ENCODE measurements at regions not wholly inside any gene's neighbourhood (a gene's known extent, or its start where the extent isn't known, plus 50 kb on each side); places are given as distances from the start of the nearest gene placed in this dataset.

GRCh38 chrX:39513836-39514235 lies 583.9 kb downstream of the BCOR start:
- H3K4me3 ChIP-seq, result no peak overlapping the region
- intact Hi-C loops (cut with DNase I; ENCODE audit: low total_unique reads), result no loop called here
- no peak for DNase-seq (ENCODE audit: low spot score in 2 of 2)
- no peaks in the 10 kb centered on the region for H3K4me1 ChIP-seq
- TF ChIP-seq CTCF (IDR thresholded peaks at IDR 0.05) (no peak), POLR2A (IDR thresholded peaks at IDR 0.05) (no peak), POLR2AphosphoS5 (IDR thresholded peaks at IDR 0.05) (no peak)
- H3K9me3 ChIP-seq, result peaks cover 8 to 29% of the 10 kb centered on the region in 2 donors
- no peaks in the 10 kb centered on the region for H3K36me3 ChIP-seq
- H3K27me3 ChIP-seq, result peaks cover 0 to 60% of the 10 kb centered on the region in 2 donors
- no peak overlapping the region for H3K27ac ChIP-seq

- no peak overlapping the region for H3K4me3 ChIP-seq
- intact Hi-C loops (cut with DNase I; ENCODE audit: low total_unique reads), result no loop called here
- no peaks in the 10 kb centered on the region for H3K36me3 ChIP-seq
- DNase-seq (ENCODE audit: low spot score in 2 of 2), result no peak
- no peak for TF ChIP-seq POLR2A (IDR thresholded peaks at IDR 0.05)
- peaks cover 1 to 19% of the 10 kb centered on the region in 2 donors for H3K9me3 ChIP-seq
- peaks cover 0 to 69% of the 10 kb centered on the region in 2 donors for H3K27me3 ChIP-seq
- no peaks in the 10 kb centered on the region for H3K4me1 ChIP-seq
- no peak overlapping the region for H3K27ac ChIP-seq
Observed at GRCh38 chrX:39514801-39515200, 583.0 kb downstream of the BCOR start.

GRCh38 chrX:39516427-39516841 lies 581.3 kb downstream of the BCOR start:
- TF ChIP-seq CTCF (IDR thresholded peaks at IDR 0.05) (no peak), POLR2A (IDR thresholded peaks at IDR 0.05) (no peak), POLR2AphosphoS5 (IDR thresholded peaks at IDR 0.05) (no peak)
- no peak for DNase-seq (ENCODE audit: low spot score in 2 of 2)
- intact Hi-C loops (cut with DNase I; ENCODE audit: low total_unique reads), result no loop called here
- H3K4me3 ChIP-seq, result no peak overlapping the region
- peaks cover 0 to 74% of the 10 kb centered on the region in 2 donors for H3K27me3 ChIP-seq
- no peaks in the 10 kb centered on the region for H3K4me1 ChIP-seq
- peaks cover 0 to 9% of the 10 kb centered on the region in 2 donors for H3K9me3 ChIP-seq
- H3K27ac ChIP-seq, result no peak overlapping the region
- H3K36me3 ChIP-seq, result no peaks in the 10 kb centered on the region

GRCh38 chrX:39518476-39519029 lies 579.2 kb downstream of the BCOR start:
- H3K36me3 ChIP-seq, result no peaks in the 10 kb centered on the region
- peaks cover 0 to 77% of the 10 kb centered on the region in 2 donors for H3K27me3 ChIP-seq
- H3K27ac ChIP-seq, result no peak overlapping the region
- peak overlapping the region in 2 of 3 donors; percentile 7 to 40 for H3K4me3 ChIP-seq
- intact Hi-C loops (cut with DNase I; ENCODE audit: low total_unique reads), result no loop called here
- H3K4me1 ChIP-seq, result no peaks in the 10 kb centered on the region
- peaks cover 0 to 6% of the 10 kb centered on the region in 2 donors for H3K9me3 ChIP-seq
- TF ChIP-seq POLR2A (IDR thresholded peaks at IDR 0.05) (no peak), CTCF (IDR thresholded peaks at IDR 0.05) (no peak), POLR2AphosphoS5 (IDR thresholded peaks at IDR 0.05) (no peak)
- no peak for DNase-seq (ENCODE audit: low spot score in 2 of 2)

GRCh38 chrX:39519030-39519488 lies 578.7 kb downstream of the BCOR start:
- intact Hi-C loops (cut with DNase I; ENCODE audit: low total_unique reads), result no loop called here
- Histone ChIP-seq H3K9me3 (peaks cover 0 to 11% of the 10 kb centered on the region in 2 donors), H3K4me1 (no peaks in the 10 kb centered on the region), H3K4me3 (peak overlapping the region in 2 of 3 donors; percentile 7 to 40), H3K27ac (no peak overlapping the region), H3K27me3 (peaks cover 0 to 75% of the 10 kb centered on the region in 2 donors), H3K36me3 (no peaks in the 10 kb centered on the region)
- TF ChIP-seq POLR2A (IDR thresholded peaks at IDR 0.05), result no peak
- no peak for TF ChIP-seq CTCF (IDR thresholded peaks at IDR 0.05)
- no peak for TF ChIP-seq POLR2AphosphoS5 (IDR thresholded peaks at IDR 0.05)
- no peak for DNase-seq (ENCODE audit: low spot score in 2 of 2)
